Neural crest cell (in vitro differentiated cells): ENCODE measurements at regions not wholly inside any gene's neighbourhood (a gene's known extent, or its start where the extent isn't known, plus 50 kb on each side); places are given as distances from the start of the nearest gene placed in this dataset.
A peak's percentile ranks its signal among the peaks of the same experiment; 100 is the strongest.

ENCODE experiments used
- DNase-seq: peaks from one replicate; pipeline ENCODE4 v3.0.0; 2021; ENCODE audit warnings: low read depth, mixed read lengths, low spot score
- H3K27ac Mint-ChIP-seq: one replicate; pipeline ENCODE4 v1.8.0; 2021; ENCODE audit warnings: mild to moderate bottlenecking, mixed read lengths; ENCODE audit not compliant: unreplicated experiment
- H3K27me3 Mint-ChIP-seq: 2 replicates; pipeline ENCODE4 v1.8.0; 2021; ENCODE audit warnings: low read depth, mild to moderate bottlenecking, mixed read lengths
- H3K36me3 Mint-ChIP-seq: 2 replicates; pipeline ENCODE4 v1.8.0; 2021; ENCODE audit warnings: low read depth, mild to moderate bottlenecking, mixed read lengths
- H3K4me1 Mint-ChIP-seq: 2 replicates; pipeline ENCODE4 v1.8.0; 2021; ENCODE audit warnings: mixed read lengths
- H3K4me3 Mint-ChIP-seq: one replicate; pipeline ENCODE4 v1.8.0; 2021; ENCODE audit warnings: mild to moderate bottlenecking, mixed read lengths
- H3K9me3 Mint-ChIP-seq: 2 replicates; pipeline ENCODE4 v1.8.0; 2021; ENCODE audit warnings: mixed read lengths
- CTCF ChIP-seq: fragments of 200-600 bp; sonication (generic); conservative IDR thresholded peaks from 2 replicates; pipeline ENCODE4 v1.5.0; 2021; ENCODE audit warnings: antibody characterized with exemption, mild to moderate bottlenecking

DNA sequence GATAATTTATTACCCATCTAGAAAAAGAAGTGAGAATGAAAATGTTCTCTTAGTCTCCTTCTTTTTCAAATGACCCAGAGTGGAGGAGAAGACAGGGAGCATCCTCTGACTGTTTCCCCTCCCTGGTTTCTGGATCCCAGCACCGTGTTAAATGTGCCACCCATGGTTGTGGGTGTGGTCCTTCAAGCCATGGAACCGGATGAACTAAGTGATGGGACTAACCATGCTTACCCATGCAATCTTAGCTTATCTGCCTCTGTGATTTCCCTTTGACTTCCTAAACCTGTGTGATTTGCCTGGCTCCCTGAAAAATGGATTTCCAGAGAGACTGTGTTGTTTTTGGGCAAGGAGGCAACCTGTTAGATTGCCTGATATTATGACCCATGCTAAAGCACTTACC, 437.1 kb downstream of the MAGEB5 start:
- no peak for DNase-seq
- TF ChIP-seq CTCF = no peak
- no peaks in the 10 kb centered on the region for H3K4me1 Mint-ChIP-seq
- H3K27me3 Mint-ChIP-seq = no peaks in the 10 kb centered on the region
- peaks cover 17% of the 10 kb centered on the region for H3K9me3 Mint-ChIP-seq
- H3K27ac Mint-ChIP-seq = no peak overlapping the region
- H3K4me3 Mint-ChIP-seq = no peak overlapping the region
- H3K36me3 Mint-ChIP-seq = peaks cover 3% of the 10 kb centered on the region

DNA sequence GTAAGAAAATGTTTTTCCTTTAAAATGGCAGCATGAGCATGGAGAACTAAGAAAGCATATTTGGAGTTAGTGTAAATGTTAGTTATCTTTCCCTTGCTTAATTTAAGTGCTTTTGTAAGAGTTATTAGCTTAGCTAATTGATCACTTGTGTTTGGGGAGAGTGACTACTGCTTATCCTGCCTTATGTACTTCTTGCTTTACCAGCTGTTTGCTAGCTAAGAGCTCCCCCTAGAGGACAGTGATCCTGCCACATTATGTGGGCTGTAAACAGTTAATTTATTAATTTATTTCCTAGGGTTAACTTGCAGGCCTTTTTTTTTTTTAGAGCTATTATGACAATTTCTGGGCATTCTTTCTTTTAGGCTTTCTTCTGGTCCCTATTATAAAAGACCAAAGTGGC, 435.8 kb downstream of the MAGEB5 start:
- Mint-ChIP-seq H3K9me3 (peaks cover 17% of the 10 kb centered on the region), H3K4me1 (no peaks in the 10 kb centered on the region), H3K36me3 (peaks cover 3% of the 10 kb centered on the region), H3K27ac (no peak overlapping the region), H3K27me3 (no peaks in the 10 kb centered on the region), H3K4me3 (no peak overlapping the region)
- peak; percentile 24 for TF ChIP-seq CTCF
- DNase-seq = no peak

- H3K4me3 Mint-ChIP-seq = no peak overlapping the region
- H3K27me3 Mint-ChIP-seq = no peaks in the 10 kb centered on the region
- peaks cover 14% of the 10 kb centered on the region for H3K9me3 Mint-ChIP-seq
- H3K36me3 Mint-ChIP-seq = peaks cover 3% of the 10 kb centered on the region
- peak; percentile 3 for DNase-seq
- peak; percentile 62 for TF ChIP-seq CTCF
- H3K4me1 Mint-ChIP-seq = no peaks in the 10 kb centered on the region
- H3K27ac Mint-ChIP-seq = no peak overlapping the region
Measured at GRCh38 chrX:26649534-26649933, 433.6 kb downstream of the MAGEB5 start.

GRCh38 chrX:26631385-26631784, 415.4 kb downstream of the MAGEB5 start:
- Mint-ChIP-seq H3K27ac (no peak overlapping the region), H3K4me3 (no peak overlapping the region), H3K36me3 (no peaks in the 10 kb centered on the region), H3K27me3 (no peaks in the 10 kb centered on the region), H3K4me1 (no peaks in the 10 kb centered on the region), H3K9me3 (no peaks in the 10 kb centered on the region)
- no peak for TF ChIP-seq CTCF
- DNase-seq = no peak

DNA sequence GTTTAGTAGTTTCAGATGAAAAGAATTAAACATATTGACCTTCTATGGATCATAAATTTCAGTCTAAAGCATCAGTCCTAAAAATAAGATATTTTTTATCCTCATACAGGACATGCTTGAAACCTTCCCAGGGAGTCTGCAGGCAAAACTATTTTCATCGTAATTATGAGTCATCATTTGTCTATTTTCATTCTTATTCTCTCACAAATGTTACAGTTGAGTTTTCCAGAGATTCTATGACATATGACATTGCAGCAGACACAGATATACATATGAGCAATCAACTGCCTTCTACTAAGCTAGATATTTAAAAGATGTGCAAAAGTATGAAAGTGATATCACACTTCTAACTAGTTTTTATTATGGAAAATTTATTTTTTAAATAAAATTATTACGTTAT, 398.0 kb downstream of the MAGEB5 start:
- DNase-seq = no peak
- no peaks in the 10 kb centered on the region for H3K4me1 Mint-ChIP-seq
- peaks cover 4% of the 10 kb centered on the region for H3K9me3 Mint-ChIP-seq
- no peak overlapping the region for H3K4me3 Mint-ChIP-seq
- no peaks in the 10 kb centered on the region for H3K27me3 Mint-ChIP-seq
- no peak overlapping the region for H3K27ac Mint-ChIP-seq
- TF ChIP-seq CTCF = no peak
- H3K36me3 Mint-ChIP-seq = no peaks in the 10 kb centered on the region

- no peak for DNase-seq
- Mint-ChIP-seq H3K4me3 (no peak overlapping the region), H3K27ac (no peak overlapping the region), H3K27me3 (no peaks in the 10 kb centered on the region), H3K36me3 (no peaks in the 10 kb centered on the region), H3K4me1 (no peaks in the 10 kb centered on the region), H3K9me3 (no peaks in the 10 kb centered on the region)
- TF ChIP-seq CTCF = no peak
Measured at GRCh38 chrX:26606971-26607370, 391.0 kb downstream of the MAGEB5 start.
